HL-60 (cell line): ENCODE measurements at regions not wholly inside any gene's neighbourhood (a gene's known extent, or its start where the extent isn't known, plus 50 kb on each side); places are given as distances from the start of the nearest gene placed in this dataset.

Source experiments
- CTCF ChIP-seq: IDR thresholded peaks from one replicate; pipeline ENCODE4 v1.5.1; 2011; ENCODE audit warnings: low read length, control low read depth, inconsistent platforms; ENCODE audit not compliant: insufficient read depth
- GABPA ChIP-seq: IDR thresholded peaks from 2 replicates; pipeline ENCODE4 v1.6.1; 2012; ENCODE audit warnings: low read depth
- POLR2AphosphoS5 ChIP-seq: IDR thresholded peaks from 2 replicates; pipeline ENCODE4 v1.6.1; 2012; ENCODE audit warnings: low read depth
- REST ChIP-seq: IDR thresholded peaks from 2 replicates; pipeline ENCODE4 v1.6.1; 2012; ENCODE audit warnings: low read depth; ENCODE audit not compliant: insufficient replicate concordance
- SPI1 ChIP-seq: IDR thresholded peaks from 2 replicates; pipeline ENCODE4 v1.6.1; 2012; ENCODE audit warnings: low read depth, mild to moderate bottlenecking, borderline replicate concordance

DNA sequence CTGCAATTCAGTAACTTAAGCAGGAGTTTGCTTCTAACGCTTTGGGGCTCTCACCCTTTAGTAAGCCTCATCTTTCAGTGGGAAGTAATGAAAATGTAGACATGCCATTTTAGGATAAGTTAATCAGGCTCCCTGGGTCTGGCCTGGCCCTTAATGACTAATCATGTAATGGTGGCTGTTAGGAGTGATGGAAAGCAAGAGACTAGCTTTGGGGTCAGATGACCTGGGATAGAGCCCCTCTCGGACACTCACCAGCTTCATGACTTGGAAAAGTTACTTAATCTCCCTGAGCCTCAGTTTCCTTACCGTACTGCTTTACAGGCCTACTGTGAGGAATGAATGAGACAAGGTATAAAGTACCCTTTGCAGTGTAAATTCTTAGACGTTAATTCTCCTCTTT, 194.4 kb downstream of the LPIN1 start:
- no peak for TF ChIP-seq POLR2AphosphoS5
- TF ChIP-seq CTCF, result no peak
- no peak for TF ChIP-seq SPI1
- no peak for TF ChIP-seq GABPA
- TF ChIP-seq REST, result no peak
